ENCODE measurements at regions not wholly inside any gene's neighbourhood (a gene's known extent, or its start where the extent isn't known, plus 50 kb on each side); places are given as distances from the start of the nearest gene placed in this dataset.

GRCh38 chr1:234989479-234990327, 138.9 kb downstream of the TOMM20 start:
- DNase-seq (ENCODE audit: low read depth): no peak

GRCh38 chr1:234989019-234989418, 139.6 kb downstream of the TOMM20 start:
- no peak for DNase-seq (ENCODE audit: low read depth)

- DNase-seq (ENCODE audit: low read depth): no peak
Observed at GRCh38 chr1:234988536-234988935, 140.1 kb downstream of the TOMM20 start.

- DNase-seq (ENCODE audit: low read depth): no peak
Observed at GRCh38 chr1:234988155-234988517, 140.5 kb downstream of the TOMM20 start.

GRCh38 chr1:234987415-234988154, 141.1 kb downstream of the TOMM20 start:
- no peak for DNase-seq (ENCODE audit: low read depth)

GRCh38 chr1:234986750-234987414, 141.8 kb downstream of the TOMM20 start:
- no peak for DNase-seq (ENCODE audit: low read depth)

- DNase-seq (ENCODE audit: low read depth): no peak
Observed at GRCh38 chr1:234985516-234986294, 142.9 kb downstream of the TOMM20 start.

- no peak for DNase-seq (ENCODE audit: low read depth)
Observed at GRCh38 chr1:234985007-234985370, 143.6 kb downstream of the TOMM20 start.

GRCh38 chr1:234983564-234984238, 144.9 kb downstream of the TOMM20 start:
- DNase-seq (ENCODE audit: low read depth): no peak

GRCh38 chr1:234981758-234982157, 146.9 kb downstream of the TOMM20 start:
- DNase-seq (ENCODE audit: low read depth): no peak

GRCh38 chr1:234980645-234981396, 147.8 kb downstream of the TOMM20 start:
- DNase-seq (ENCODE audit: low read depth): peak; percentile 43

- no peak for DNase-seq (ENCODE audit: low read depth)
Observed at GRCh38 chr1:234980291-234980644, 148.4 kb downstream of the TOMM20 start.

GRCh38 chr1:234979296-234980279, 149.0 kb downstream of the TOMM20 start:
- DNase-seq (ENCODE audit: low read depth): no peak

GRCh38 chr1:234978397-234979295, 150.0 kb downstream of the TOMM20 start:
- DNase-seq (ENCODE audit: low read depth): no peak

GRCh38 chr1:234977875-234978396, 150.7 kb downstream of the TOMM20 start:
- no peak for DNase-seq (ENCODE audit: low read depth)

- DNase-seq (ENCODE audit: low read depth): no peak
Observed at GRCh38 chr1:234976861-234977680, 151.6 kb downstream of the TOMM20 start.
